Trophoblast cell (in vitro differentiated cells and primary cell): ENCODE measurements at regions not wholly inside any gene's neighbourhood (a gene's known extent, or its start where the extent isn't known, plus 50 kb on each side); places are given as distances from the start of the nearest gene placed in this dataset.

Experiments
- DNase-seq, 2 donors: peaks; one replicate each; pipeline ENCODE4 v3.0.0-alpha.2; 2016
- H2AFZ ChIP-seq: 2 replicates; pipeline ENCODE4 v1.6.1; 2013; ENCODE audit warnings: low read length, moderate library complexity, mild to moderate bottlenecking; ENCODE audit not compliant: insufficient read depth, poor library complexity
- H2AK5ac ChIP-seq: 2 replicates; pipeline ENCODE4 v1.6.1; 2013; ENCODE audit warnings: mild to moderate bottlenecking, low read length
- H2BK120ac ChIP-seq: 2 replicates; pipeline ENCODE4 v1.6.1; 2013; ENCODE audit warnings: low read length, mild to moderate bottlenecking, moderate library complexity; ENCODE audit not compliant: insufficient read depth, poor library complexity
- H2BK12ac ChIP-seq: 2 replicates; pipeline ENCODE4 v1.6.1; 2013; ENCODE audit warnings: mild to moderate bottlenecking, low read length, moderate library complexity
- H2BK5ac ChIP-seq: 2 replicates; pipeline ENCODE4 v1.6.1; 2013; ENCODE audit warnings: low read length, low read depth, moderate library complexity, mild to moderate bottlenecking; ENCODE audit not compliant: poor library complexity
- H3K14ac ChIP-seq: 2 replicates; pipeline ENCODE4 v1.6.1; 2013; ENCODE audit warnings: mild to moderate bottlenecking, low read length
- H3K18ac ChIP-seq: 2 replicates; pipeline ENCODE4 v1.6.1; 2013; ENCODE audit warnings: mild to moderate bottlenecking, low read length
- H3K23ac ChIP-seq: 2 replicates; pipeline ENCODE4 v1.6.1; 2013; ENCODE audit warnings: low read length
- H3K27ac ChIP-seq: 2 replicates; pipeline ENCODE4 v1.5.1; 2013; ENCODE audit warnings: low read depth, mild to moderate bottlenecking, inconsistent platforms, low read length, moderate library complexity
- H3K27me3 ChIP-seq: 2 replicates; pipeline ENCODE4 v1.6.1; 2013; ENCODE audit warnings: inconsistent platforms, mild to moderate bottlenecking, low read length, moderate library complexity; ENCODE audit not compliant: insufficient read depth
- H3K36me3 ChIP-seq, 2 experiments: 1 replicate in 1 of 2; 2 replicates in 1 of 2; pipeline ENCODE4 v1.6.1; 2013; ENCODE audit warnings: low read length in 2 of 2, mild to moderate bottlenecking in 2 of 2, moderate library complexity in 1 of 2; ENCODE audit not compliant: insufficient read depth in 2 of 2, control insufficient read depth in 1 of 2
- H3K4ac ChIP-seq: 2 replicates; pipeline ENCODE4 v1.6.1; 2013; ENCODE audit warnings: low read depth, mild to moderate bottlenecking, low read length, moderate library complexity
- H3K4me1 ChIP-seq, 2 experiments: 1 replicate in 1 of 2; 2 replicates in 1 of 2; pipeline ENCODE4 v1.6.1; 2013; ENCODE audit warnings: low read length in 2 of 2, mild to moderate bottlenecking in 2 of 2, moderate library complexity in 1 of 2; ENCODE audit not compliant: insufficient read depth in 2 of 2, control insufficient read depth in 1 of 2
- H3K4me2 ChIP-seq: 2 replicates; pipeline ENCODE4 v1.6.1; 2013; ENCODE audit warnings: inconsistent platforms, mild to moderate bottlenecking, low read length, moderate library complexity
- H3K4me3 ChIP-seq: 2 replicates; pipeline ENCODE4 v1.5.1; 2013; ENCODE audit warnings: mild to moderate bottlenecking, low read depth, low read length, inconsistent platforms
- H3K79me1 ChIP-seq: one replicate; pipeline ENCODE4 v1.6.1; 2013; ENCODE audit warnings: low read length
- H3K79me2 ChIP-seq: 2 replicates; pipeline ENCODE4 v1.6.1; 2013; ENCODE audit warnings: low read length, mild to moderate bottlenecking; ENCODE audit not compliant: control insufficient read depth, insufficient read depth, poor library complexity
- H3K9ac ChIP-seq: 2 replicates; pipeline ENCODE4 v1.6.1; 2013; ENCODE audit warnings: mild to moderate bottlenecking, low read length
- H3K9me3 ChIP-seq: 2 replicates; pipeline ENCODE4 v1.6.1; 2013; ENCODE audit warnings: low read depth, mild to moderate bottlenecking, control low read depth, inconsistent platforms, low read length; ENCODE audit not compliant: insufficient read depth
- H4K12ac ChIP-seq: 2 replicates; pipeline ENCODE4 v1.6.1; 2013; ENCODE audit warnings: low read depth, mild to moderate bottlenecking, low read length, moderate library complexity
- H4K8ac ChIP-seq: 2 replicates; pipeline ENCODE4 v1.6.1; 2013; ENCODE audit warnings: low read depth, mild to moderate bottlenecking, low read length, moderate library complexity
- H4K91ac ChIP-seq: one replicate; pipeline ENCODE4 v1.6.1; 2013; ENCODE audit warnings: low read depth, mild to moderate bottlenecking, low read length, moderate library complexity
- WGBS: extraction: QIAGEN DNeasy Blood & Tissue Kit; methylation state at CpG from one replicate; pipeline ENCODE4 v1.1.7; 2013; ENCODE audit warnings: missing lambda C conversion rate; ENCODE audit not compliant: insufficient read length, insufficient coverage; ENCODE audit errors: extremely low coverage; 5-methylcytosine and 5-hydroxymethylcytosine counted together

DNA sequence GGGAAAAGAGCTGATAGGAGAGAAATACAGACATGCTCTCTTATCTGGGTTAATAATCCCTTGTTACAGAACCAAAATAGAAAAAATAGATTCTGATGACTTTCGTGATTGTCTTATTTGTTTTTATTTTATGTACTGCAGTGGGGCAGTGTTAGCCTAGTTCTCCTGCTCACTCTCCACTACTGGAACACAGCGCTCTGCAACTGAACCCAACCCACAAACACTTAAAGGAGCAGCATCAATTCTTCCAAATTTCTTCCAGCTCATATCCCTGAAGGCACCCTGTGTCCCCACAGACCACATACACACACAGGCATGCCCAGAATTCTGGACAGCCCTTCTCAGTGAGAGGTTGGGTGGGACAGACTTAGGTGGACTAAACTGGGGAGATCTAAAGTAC is 160.6 kb downstream of the SS18 start:
- Histone ChIP-seq H3K14ac (no peak overlapping the region), H4K12ac (no peak overlapping the region), H3K18ac (no peak overlapping the region), H3K23ac (no peak overlapping the region), H2AK5ac (no peak overlapping the region), H3K79me2 (no peaks in the 10 kb centered on the region), H3K9me3 (no peaks in the 10 kb centered on the region), H3K36me3 (no peaks in the 10 kb centered on the region), H4K8ac (no peak overlapping the region), H3K9ac (no peak overlapping the region), H2BK5ac (no peak overlapping the region), H3K4me2 (no peak overlapping the region), H3K4me1 (no peaks in the 10 kb centered on the region), H2BK12ac (no peak overlapping the region), H4K91ac (no peak overlapping the region), H3K27me3 (no peaks in the 10 kb centered on the region), H3K4me3 (no peak overlapping the region), H3K27ac (no peak overlapping the region), H3K4ac (no peak overlapping the region), H2AFZ (no peak overlapping the region), H3K79me1 (no peaks in the 10 kb centered on the region), H2BK120ac (no peak overlapping the region)
- WGBS, result no CpG with 5 or more reads among the region's 2 CpGs
- no peak for DNase-seq

DNA sequence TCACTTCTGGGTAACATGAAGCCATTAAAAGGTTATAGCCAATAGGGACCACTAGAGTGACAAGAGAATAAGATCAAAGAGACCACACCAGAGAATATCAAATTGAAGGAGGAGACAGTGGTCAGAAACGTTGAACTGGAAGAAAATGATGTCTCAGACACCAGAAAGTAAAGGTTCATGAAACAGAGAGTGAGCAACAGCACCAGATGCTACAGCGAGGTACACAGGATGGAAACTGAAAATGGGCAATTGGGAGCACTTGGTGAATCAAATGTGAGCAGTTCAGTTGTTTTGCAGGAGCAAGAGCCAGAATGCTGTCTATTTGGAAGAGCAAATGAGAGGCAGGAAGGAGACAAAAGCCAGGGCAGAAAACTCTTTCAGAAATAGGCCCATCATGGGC is 162.6 kb downstream of the SS18 start:
- Histone ChIP-seq H2AFZ (no peak overlapping the region), H3K14ac (no peak overlapping the region), H3K27me3 (no peaks in the 10 kb centered on the region), H3K36me3 (no peaks in the 10 kb centered on the region), H3K4ac (no peak overlapping the region), H2BK5ac (no peak overlapping the region), H3K23ac (no peak overlapping the region), H3K9ac (no peak overlapping the region), H2AK5ac (no peak overlapping the region), H2BK120ac (no peak overlapping the region), H3K27ac (no peak overlapping the region), H4K91ac (no peak overlapping the region), H3K4me2 (no peak overlapping the region), H3K4me3 (no peak overlapping the region), H3K18ac (no peak overlapping the region), H4K12ac (no peak overlapping the region), H3K79me1 (no peaks in the 10 kb centered on the region), H4K8ac (no peak overlapping the region), H3K79me2 (no peaks in the 10 kb centered on the region), H2BK12ac (no peak overlapping the region), H3K9me3 (no peaks in the 10 kb centered on the region), H3K4me1 (peaks cover 0 to 3% of the 10 kb centered on the region in 2 experiments)
- DNase-seq, result no peak
- no CpG with 5 or more reads among the region's 2 CpGs for WGBS

DNA sequence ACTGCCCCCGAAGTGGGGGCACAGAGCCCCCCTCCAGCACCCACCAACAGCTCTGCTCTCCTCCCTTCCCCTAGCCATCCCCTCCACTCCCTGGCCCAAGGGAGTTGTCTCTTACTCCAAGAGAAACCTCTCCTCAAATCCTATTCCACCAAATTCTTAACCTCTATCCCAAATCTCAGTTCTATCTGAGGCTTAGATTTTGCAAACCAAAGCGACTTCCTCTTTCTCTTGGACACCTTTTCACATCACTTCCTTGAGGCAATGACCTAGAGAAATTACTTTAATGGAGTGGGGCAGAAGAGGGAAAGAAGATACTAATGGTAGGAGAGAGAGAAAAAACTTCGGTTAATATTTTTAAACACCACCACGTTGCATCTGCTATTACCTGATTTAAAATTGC is 167.2 kb downstream of the SS18 start:
- Histone ChIP-seq H3K4me3 (no peak overlapping the region), H3K18ac (no peak overlapping the region), H4K8ac (no peak overlapping the region), H4K91ac (no peak overlapping the region), H3K4me2 (no peak overlapping the region), H3K27ac (no peak overlapping the region), H3K9ac (no peak overlapping the region), H3K9me3 (no peaks in the 10 kb centered on the region), H2AFZ (no peak overlapping the region), H3K79me1 (no peaks in the 10 kb centered on the region), H3K4me1 (peaks cover 0 to 3% of the 10 kb centered on the region in 2 experiments), H4K12ac (no peak overlapping the region), H3K14ac (no peak overlapping the region), H3K79me2 (no peaks in the 10 kb centered on the region), H2BK5ac (no peak overlapping the region), H2BK12ac (peak overlapping the region; percentile 15), H3K36me3 (no peaks in the 10 kb centered on the region), H2BK120ac (no peak overlapping the region), H3K27me3 (no peaks in the 10 kb centered on the region), H2AK5ac (no peak overlapping the region), H3K23ac (no peak overlapping the region), H3K4ac (no peak overlapping the region)
- WGBS, result no CpG with 5 or more reads among the region's 4 CpGs
- DNase-seq, result no peak

DNA sequence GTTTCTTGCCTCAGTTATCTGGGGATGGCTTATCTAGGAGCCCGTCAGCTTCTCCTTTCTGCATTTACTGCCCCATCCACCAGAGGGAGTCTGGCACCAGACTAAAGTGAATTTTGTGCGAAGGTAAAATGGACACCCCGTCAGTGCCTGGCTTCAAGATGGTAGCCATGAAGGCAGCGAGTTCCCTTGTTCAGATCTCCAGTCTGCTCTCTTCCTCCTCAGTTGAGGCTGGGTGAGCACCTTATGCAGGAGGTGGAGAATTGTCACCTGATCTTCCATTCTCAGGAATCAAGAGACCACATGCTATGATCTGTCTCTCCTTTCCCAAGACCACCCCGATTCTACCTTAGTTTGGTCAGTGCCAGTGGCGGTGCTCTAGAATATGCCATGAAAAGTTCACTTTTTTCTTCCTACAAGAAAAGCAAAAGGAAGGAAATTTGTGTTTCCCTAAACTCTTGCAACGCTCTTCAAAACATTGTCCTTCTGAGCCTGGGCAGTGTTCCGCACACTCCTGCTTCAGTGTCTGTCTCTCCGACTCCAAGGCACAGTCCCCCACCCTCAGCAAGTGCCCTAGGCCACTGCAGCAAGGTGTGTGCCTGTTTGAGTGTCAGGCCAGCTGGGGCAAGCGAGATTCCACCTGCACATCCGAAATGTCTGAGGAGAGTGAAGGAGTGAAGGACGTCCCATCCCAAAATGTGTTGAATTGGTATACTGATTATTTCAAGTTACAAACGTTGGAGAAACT is 168.6 kb downstream of the SS18 start:
- H3K18ac ChIP-seq, result no peak overlapping the region
- no peak overlapping the region for H4K91ac ChIP-seq
- H3K23ac ChIP-seq, result no peak overlapping the region
- no peak overlapping the region for H2BK12ac ChIP-seq
- no peak overlapping the region for H2BK120ac ChIP-seq
- no peak overlapping the region for H2AFZ ChIP-seq
- no CpG with 5 or more reads among the region's 13 CpGs for WGBS
- H3K4me1 ChIP-seq, result peaks cover 0 to 3% of the 10 kb centered on the region in 2 experiments
- no peaks in the 10 kb centered on the region for H3K79me2 ChIP-seq
- no peaks in the 10 kb centered on the region for H3K79me1 ChIP-seq
- H3K27ac ChIP-seq, result no peak overlapping the region
- H3K36me3 ChIP-seq, result no peaks in the 10 kb centered on the region
- no peak overlapping the region for H4K8ac ChIP-seq
- H2AK5ac ChIP-seq, result no peak overlapping the region
- DNase-seq, result peak; percentile 43 to 87
- no peak overlapping the region for H3K4me3 ChIP-seq
- H2BK5ac ChIP-seq, result no peak overlapping the region
- no peak overlapping the region for H4K12ac ChIP-seq
- H3K4ac ChIP-seq, result no peak overlapping the region
- no peaks in the 10 kb centered on the region for H3K27me3 ChIP-seq
- no peak overlapping the region for H3K4me2 ChIP-seq
- no peaks in the 10 kb centered on the region for H3K9me3 ChIP-seq
- no peak overlapping the region for H3K9ac ChIP-seq
- H3K14ac ChIP-seq, result no peak overlapping the region
